ENCODE measurements at regions not wholly inside any gene's neighbourhood (a gene's known extent, or its start where the extent isn't known, plus 50 kb on each side); places are given as distances from the start of the nearest gene placed in this dataset.
"Not testable (repeated sequence)": the region's sequence is repeated elsewhere in the genome, so short reads cannot be mapped to it uniquely, and the experiment has no call there.

- no peaks in the 10 kb centered on the region for H3K4me1 Mint-ChIP-seq
- H3K27ac Mint-ChIP-seq = no peak overlapping the region
- no peaks in the 10 kb centered on the region for H3K9me3 Mint-ChIP-seq
- H3K4me3 Mint-ChIP-seq = no peak overlapping the region
- H3K27me3 Mint-ChIP-seq (ENCODE audit: low read depth) = no peaks in the 10 kb centered on the region; the same call in 1 of the 2 replicates
- no peak for TF ChIP-seq MYBL2 (CRISPR knock-in tag; IDR thresholded peaks at IDR 0.05)
- ATAC-seq = no peak
- ChIA-PET POLR2A (no interaction called here), CTCF (no interaction called here)
- DNase-seq (ENCODE audit: low spot score) = no peak
- H3K36me3 Mint-ChIP-seq = no peaks in the 10 kb centered on the region
Measured at GRCh38 chr14:56358851-56359614, 220.6 kb upstream of the TMEM260 start.

- POLR2A ChIA-PET; ATAC-seq; H3K27ac Mint-ChIP-seq; DNase-seq (ENCODE audit: low spot score); H3K9me3 Mint-ChIP-seq; H3K27me3 Mint-ChIP-seq (ENCODE audit: low read depth); H3K4me1 Mint-ChIP-seq; H3K36me3 Mint-ChIP-seq; H3K4me3 Mint-ChIP-seq: not testable (repeated sequence)
- CTCF ChIA-PET = interaction anchor here (1.3 kb wide), 1 partner anchor 109 kb away, joined by 3 read pairs; no protein-coding TSS in a partner anchor
Measured at GRCh38 chr14:56365663-56366062, 213.9 kb upstream of the TMEM260 start.

GRCh38 chr14:56367416-56367815, 212.2 kb upstream of the TMEM260 start:
- Mint-ChIP-seq H3K27me3 (ENCODE audit: low read depth) (no peaks in the 10 kb centered on the region; the same call in none of the 2 replicates), H3K9me3 (peaks cover 18% of the 10 kb centered on the region), H3K27ac (no peak overlapping the region), H3K36me3 (peaks cover 10% of the 10 kb centered on the region), H3K4me1 (peaks cover 5% of the 10 kb centered on the region), H3K4me3 (no peak overlapping the region)
- no peak for ATAC-seq
- POLR2A ChIA-PET = no interaction called here
- CTCF ChIA-PET = interaction anchor here (0.5 to 1.2 kb wide), 2 partner anchors 27 to 110 kb away, joined by 4 to 5 read pairs; no protein-coding TSS in a partner anchor
- DNase-seq (ENCODE audit: low spot score) = no peak
- TF ChIP-seq ZNF232 (CRISPR knock-in tag; IDR thresholded peaks at IDR 0.05) (no peak), TP53 (CRISPR knock-in tag; IDR thresholded peaks at IDR 0.05) (no peak), ZNF121 (CRISPR knock-in tag; IDR thresholded peaks at IDR 0.05) (no peak), ZNF263 (CRISPR knock-in tag; IDR thresholded peaks at IDR 0.05; ENCODE audit: low read depth) (no peak), ZNF396 (CRISPR knock-in tag; IDR thresholded peaks at IDR 0.05; ENCODE audit: borderline replicate concordance) (no peak), FOXK1 (CRISPR knock-in tag; IDR thresholded peaks at IDR 0.05) (no peak), SP1 (CRISPR knock-in tag; conservative IDR thresholded peaks at IDR 0.05) (no peak), ZBTB43 (CRISPR knock-in tag; IDR thresholded peaks at IDR 0.05) (no peak)

- no peak for TF ChIP-seq PREB (CRISPR knock-in tag; IDR thresholded peaks at IDR 0.05; ENCODE audit: borderline replicate concordance)
- no peak for TF ChIP-seq NR2C2 (CRISPR knock-in tag; IDR thresholded peaks at IDR 0.05)
- no peak for TF ChIP-seq FOXP1 (CRISPR knock-in tag; IDR thresholded peaks at IDR 0.05; ENCODE audit: borderline replicate concordance)
- TF ChIP-seq FOXP4 (CRISPR knock-in tag; IDR thresholded peaks at IDR 0.05) = no peak
- no peak for TF ChIP-seq ESRRA (CRISPR knock-in tag; IDR thresholded peaks at IDR 0.05; ENCODE audit: borderline replicate concordance)
- TF ChIP-seq ATF3 (CRISPR knock-in tag; conservative IDR thresholded peaks at IDR 0.05) = no peak
- no peak for TF ChIP-seq SOX15 (CRISPR knock-in tag; IDR thresholded peaks at IDR 0.05)
- no peak for TF ChIP-seq E2F1 (CRISPR knock-in tag; IDR thresholded peaks at IDR 0.05)
- no peak for TF ChIP-seq NR3C1 (CRISPR knock-in tag; conservative IDR thresholded peaks at IDR 0.05; ENCODE audit: low read depth)
- no peak for TF ChIP-seq ZNF396 (CRISPR knock-in tag; IDR thresholded peaks at IDR 0.05; ENCODE audit: borderline replicate concordance)
- TF ChIP-seq ZNF232 (CRISPR knock-in tag; IDR thresholded peaks at IDR 0.05) = no peak
- DNase-seq (ENCODE audit: low spot score) (no peak), ATAC-seq (no peak)
- peaks cover 11% of the 10 kb centered on the region for H3K4me1 Mint-ChIP-seq
- H3K4me3 Mint-ChIP-seq = no peak overlapping the region
- ChIA-PET POLR2A (no interaction called here), CTCF (no interaction called here)
- H3K36me3 Mint-ChIP-seq = peaks cover 18% of the 10 kb centered on the region
- peaks cover 35% of the 10 kb centered on the region for H3K9me3 Mint-ChIP-seq
- H3K27ac Mint-ChIP-seq = no peak overlapping the region
- H3K27me3 Mint-ChIP-seq (ENCODE audit: low read depth) = no peaks in the 10 kb centered on the region; the same call in none of the 2 replicates
Measured at GRCh38 chr14:56371737-56372136, 207.9 kb upstream of the TMEM260 start.

Data from WTC11 (cell line).